ENCODE measurements at regions not wholly inside any gene's neighbourhood (a gene's known extent, or its start where the extent isn't known, plus 50 kb on each side); places are given as distances from the start of the nearest gene placed in this dataset.

- Histone ChIP-seq H3K4me3 (replicated peaks in 1 of 3; ENCODE audit: insufficient read depth in 1 of 3, low read depth in 2 of 3, low read length in 3 of 3) (no peak overlapping the region), H3K79me2 (ENCODE audit: insufficient read depth, low read length) (no peaks in the 10 kb centered on the region), H3K36me3 (replicated peaks in 1 of 2; ENCODE audit: control insufficient read depth in 1 of 2, insufficient read depth in 2 of 2, low read length in 2 of 2) (no peaks in the 10 kb centered on the region), H3K9me3 (ENCODE audit: low read length) (peaks cover 10% of the 10 kb centered on the region), H3K4me2 (ENCODE audit: low read depth, low read length) (no peak overlapping the region), H3K27ac (ENCODE audit: extremely low read length, insufficient read depth, low read length) (no peak overlapping the region), H2AFZ (ENCODE audit: low read length) (no peak overlapping the region), H3K27me3 (ENCODE audit: control insufficient read depth in 1 of 2, insufficient read depth in 2 of 2, low read length in 2 of 2) (no peaks in the 10 kb centered on the region), H3K9ac (ENCODE audit: insufficient read depth, low read depth, low read length) (no peak overlapping the region), H3K4me1 (ENCODE audit: insufficient read depth, low read length) (no peaks in the 10 kb centered on the region), H4K20me1 (ENCODE audit: insufficient read depth, low read length) (no peaks in the 10 kb centered on the region)
- FAIRE-seq (no peak), DNase-seq (ENCODE audit: low spot score) (no peak), ATAC-seq (no peak)
- WGBS (ENCODE audit: low lambda C conversion rate) = 95% methylated on average over 22 of the region's 22 CpGs
- TF ChIP-seq NKX3-1 (CRISPR knock-in tag; IDR thresholded peaks at IDR 0.05) (no peak), GRHL1 (CRISPR knock-in tag; conservative IDR thresholded peaks at IDR 0.05) (no peak)
- intact Hi-C loops (cut with micrococcal nuclease; ENCODE audit: unreplicated experiment) = no loop called here
- ChIA-PET POLR2A (no interaction called here), CTCF (ENCODE audit: low intra/inter-chr PET ratio, low total read pairs) (no interaction called here)
- BruUV-seq (replicated peaks) = no TSS peak
- in situ Hi-C loops (cut with HindIII; ENCODE audit: extremely low pct_ligation_motif_present, low pct_unique_long_range_greater_than_20kb) = no loop called here
These were observed 119.9 kb downstream of the CTTN start for GRCh38 chr11:70517988-70518907.

GRCh38 chr11:70519117-70519516, 120.8 kb downstream of the CTTN start:
- no peak for DNase-seq (ENCODE audit: low spot score)
- 86% methylated on average over 8 of the region's 8 CpGs for WGBS (ENCODE audit: low lambda C conversion rate)
- Histone ChIP-seq H3K27ac (ENCODE audit: extremely low read length, insufficient read depth, low read length) (no peak overlapping the region), H3K9ac (ENCODE audit: insufficient read depth, low read depth, low read length) (no peak overlapping the region), H3K4me2 (ENCODE audit: low read depth, low read length) (no peak overlapping the region), H3K9me3 (ENCODE audit: low read length) (0 out of 2 replicates have a peak, but pooled peaks cover 3% of the 10 kb centered on the region), H2AFZ (ENCODE audit: low read length) (no peak overlapping the region), H3K79me2 (ENCODE audit: insufficient read depth, low read length) (no peaks in the 10 kb centered on the region), H3K4me3 (replicated peaks in 1 of 3; ENCODE audit: insufficient read depth in 1 of 3, low read depth in 2 of 3, low read length in 3 of 3) (no peak overlapping the region), H4K20me1 (ENCODE audit: insufficient read depth, low read length) (peaks cover 6% of the 10 kb centered on the region; the same call in 1 of the 2 replicates), H3K27me3 (ENCODE audit: control insufficient read depth in 1 of 2, insufficient read depth in 2 of 2, low read length in 2 of 2) (no peaks in the 10 kb centered on the region), H3K4me1 (ENCODE audit: insufficient read depth, low read length) (no peaks in the 10 kb centered on the region), H3K36me3 (replicated peaks in 1 of 2; ENCODE audit: control insufficient read depth in 1 of 2, insufficient read depth in 2 of 2, low read length in 2 of 2) (no peaks in the 10 kb centered on the region)
- ATAC-seq = no peak
- CTCF ChIA-PET (ENCODE audit: low intra/inter-chr PET ratio, low total read pairs) = no interaction called here
- intact Hi-C loops (cut with micrococcal nuclease; ENCODE audit: unreplicated experiment) (no loop called here), in situ Hi-C loops (cut with HindIII; ENCODE audit: extremely low pct_ligation_motif_present, low pct_unique_long_range_greater_than_20kb) (no loop called here)
- no TSS peak for BruUV-seq (replicated peaks)
- TF ChIP-seq BRD4 (CRISPR knock-in tag; IDR thresholded peaks at IDR 0.05) (no peak), ZNF7 (CRISPR knock-in tag; IDR thresholded peaks at IDR 0.05) (no peak), CBX2 (IDR thresholded peaks at IDR 0.05; ENCODE audit: low read depth, low read length) (no peak), CBX2 (CRISPR knock-in tag; IDR thresholded peaks at IDR 0.05; ENCODE audit: low read depth) (no peak), ZNF317 (CRISPR knock-in tag; IDR thresholded peaks at IDR 0.05) (no peak)
- POLR2A ChIA-PET = no interaction called here
- FAIRE-seq = no peak
